Nucleus accumbens (tissue), 56 donors: ENCODE measurements at regions not wholly inside any gene's neighbourhood (a gene's known extent, or its start where the extent isn't known, plus 50 kb on each side); places are given as distances from the start of the nearest gene placed in this dataset.

Experiments
- DNase-seq, 56 donors: peaks; one replicate each; lab custom pipeline; 2025; lab: John Stamatoyannopoulos, UW

GRCh38 chr16:24414534-24414933 lies 124.8 kb upstream of the RBBP6 start:
- DNase-seq: no peak

GRCh38 chr16:24418733-24419132 lies 120.6 kb upstream of the RBBP6 start:
- DNase-seq: no peak

- DNase-seq: no peak
Observed at GRCh38 chr16:24423312-24423711, 116.1 kb upstream of the RBBP6 start.

GRCh38 chr16:24424364-24424763 lies 115.0 kb upstream of the RBBP6 start:
- no peak for DNase-seq

- no peak for DNase-seq
Observed at GRCh38 chr16:24427840-24428239, 111.5 kb upstream of the RBBP6 start.

GRCh38 chr16:24428756-24429155 lies 110.6 kb upstream of the RBBP6 start:
- no peak for DNase-seq

GRCh38 chr16:24430954-24431760 lies 108.2 kb upstream of the RBBP6 start:
- DNase-seq: no peak

- DNase-seq: no peak
Observed at GRCh38 chr16:24433706-24434105, 105.7 kb upstream of the RBBP6 start.

- DNase-seq: no peak
Observed at GRCh38 chr16:24440306-24440705, 99.1 kb upstream of the RBBP6 start.

- DNase-seq: no peak
Observed at GRCh38 chr16:24442631-24443030, 96.7 kb upstream of the RBBP6 start.

GRCh38 chr16:24445216-24445615 lies 94.2 kb upstream of the RBBP6 start:
- DNase-seq: no peak

GRCh38 chr16:24446189-24446588 lies 93.2 kb upstream of the RBBP6 start:
- DNase-seq: no peak

GRCh38 chr16:24452724-24453123 lies 86.6 kb upstream of the RBBP6 start:
- no peak for DNase-seq

- DNase-seq: no peak
Observed at GRCh38 chr16:24463196-24463945, 76.0 kb upstream of the RBBP6 start.

- peak in 1 of 56 donors; percentile 6 for DNase-seq
Observed at GRCh38 chr16:24471561-24472350, 67.6 kb upstream of the RBBP6 start.

GRCh38 chr16:24477492-24477891 lies 61.9 kb upstream of the RBBP6 start:
- no peak for DNase-seq

GRCh38 chr16:24478401-24478800 lies 61.0 kb upstream of the RBBP6 start:
- no peak for DNase-seq

- no peak for DNase-seq
Observed at GRCh38 chr16:24482681-24483202, 56.6 kb upstream of the RBBP6 start.

GRCh38 chr16:24488045-24488444 lies 51.3 kb upstream of the RBBP6 start:
- no peak for DNase-seq
